Tibial nerve (tissue), 4 donors: ENCODE measurements at regions not wholly inside any gene's neighbourhood (a gene's known extent, or its start where the extent isn't known, plus 50 kb on each side); places are given as distances from the start of the nearest gene placed in this dataset.

Experiments
- DNase-seq, 2 donors: peaks; one replicate each; pipeline ENCODE4 v3.0.0-alpha.2; 2019; ENCODE audit warnings: low spot score in 2 of 2
- H3K27ac ChIP-seq, 4 donors: fragments of 200-600 bp; sonication (generic) in 3 of 4; one replicate each; pipeline ENCODE4 v1.5.1; 2017 to 2019; ENCODE audit warnings: mild to moderate bottlenecking in 1 of 4
- H3K27me3 ChIP-seq, 2 donors: fragments of 200-600 bp; sonication (generic) in 1 of 2; one replicate each; pipeline versions ENCODE4 v1.5.1 to v1.6.0; 2017 to 2019
- H3K36me3 ChIP-seq, 3 donors: fragments of 200-600 bp; sonication (generic); one replicate each; pipeline ENCODE4 v1.5.1; 2018 to 2019
- H3K4me1 ChIP-seq, 4 donors: fragments of 200-600 bp; sonication (generic) in 3 of 4; one replicate each; pipeline ENCODE4 v1.5.1; 2017 to 2019
- H3K4me3 ChIP-seq, 4 donors: fragments of 200-600 bp; sonication (generic) in 3 of 4; one replicate each; pipeline ENCODE4 v1.5.1; 2017 to 2019; ENCODE audit warnings: mild to moderate bottlenecking in 1 of 4, moderate library complexity in 1 of 4
- H3K9me3 ChIP-seq, 4 donors: fragments of 200-600 bp; sonication (generic) in 3 of 4; one replicate each; pipeline ENCODE4 v1.5.1; 2017 to 2019
- EP300 ChIP-seq, 2 donors: sonication (generic); formaldehyde crosslinking; IDR thresholded peaks; one replicate each; pipeline ENCODE4 v1.6.1; 2017; ENCODE audit warnings: antibody characterized with exemption in 2 of 2, mild to moderate bottlenecking in 1 of 2
- POLR2A ChIP-seq, 2 donors: fragments of 450-650 bp; IDR thresholded peaks; one replicate each; pipeline ENCODE4 v1.6.1; 2017; ENCODE audit warnings: antibody characterized with exemption in 2 of 2, mild to moderate bottlenecking in 2 of 2, moderate library complexity in 2 of 2
- WGBS, 2 donors: methylation state at CpG; one replicate each; pipeline ENCODE4 v1.1.5; 2018; 5-methylcytosine and 5-hydroxymethylcytosine counted together
- TF ChIP-seq, protein P1 (sequence below), 5 experiments: fragments of 200-600 bp in 3 of 5; fragments of 450-650 bp in 2 of 5; sonication (generic) in 3 of 5; IDR thresholded peaks; one replicate each; pipeline ENCODE4 v1.5.1; 2016 to 2019; ENCODE audit warnings: antibody characterized with exemption in 5 of 5, mild to moderate bottlenecking in 3 of 5, moderate library complexity in 2 of 5

DNA sequence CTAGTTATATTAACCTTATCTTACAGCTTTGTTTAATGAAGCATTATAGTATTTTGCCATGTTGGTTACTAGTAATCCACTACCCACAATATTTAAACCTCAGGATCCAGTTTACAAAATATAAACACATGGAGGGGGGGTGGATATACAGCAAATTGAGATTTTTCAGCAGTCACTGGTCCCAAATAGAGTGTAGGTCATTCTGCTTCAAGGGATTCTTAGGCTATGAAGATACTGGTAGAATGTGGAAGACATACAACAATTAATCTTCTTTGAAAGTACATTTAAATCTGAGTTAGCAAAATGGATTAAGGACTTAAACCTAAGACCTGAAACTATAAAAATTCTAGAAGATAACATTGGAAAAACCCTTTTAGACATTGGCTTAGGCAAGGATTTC is 569.6 kb downstream of the ZNF674 start:
- Histone ChIP-seq H3K4me3 (no peak overlapping the region), H3K4me1 (no peaks in the 10 kb centered on the region), H3K27ac (no peak overlapping the region), H3K36me3 (no peaks in the 10 kb centered on the region), H3K27me3 (no peaks in the 10 kb centered on the region), H3K9me3 (no peaks in the 10 kb centered on the region)
- TF ChIP-seq, protein P1, sequence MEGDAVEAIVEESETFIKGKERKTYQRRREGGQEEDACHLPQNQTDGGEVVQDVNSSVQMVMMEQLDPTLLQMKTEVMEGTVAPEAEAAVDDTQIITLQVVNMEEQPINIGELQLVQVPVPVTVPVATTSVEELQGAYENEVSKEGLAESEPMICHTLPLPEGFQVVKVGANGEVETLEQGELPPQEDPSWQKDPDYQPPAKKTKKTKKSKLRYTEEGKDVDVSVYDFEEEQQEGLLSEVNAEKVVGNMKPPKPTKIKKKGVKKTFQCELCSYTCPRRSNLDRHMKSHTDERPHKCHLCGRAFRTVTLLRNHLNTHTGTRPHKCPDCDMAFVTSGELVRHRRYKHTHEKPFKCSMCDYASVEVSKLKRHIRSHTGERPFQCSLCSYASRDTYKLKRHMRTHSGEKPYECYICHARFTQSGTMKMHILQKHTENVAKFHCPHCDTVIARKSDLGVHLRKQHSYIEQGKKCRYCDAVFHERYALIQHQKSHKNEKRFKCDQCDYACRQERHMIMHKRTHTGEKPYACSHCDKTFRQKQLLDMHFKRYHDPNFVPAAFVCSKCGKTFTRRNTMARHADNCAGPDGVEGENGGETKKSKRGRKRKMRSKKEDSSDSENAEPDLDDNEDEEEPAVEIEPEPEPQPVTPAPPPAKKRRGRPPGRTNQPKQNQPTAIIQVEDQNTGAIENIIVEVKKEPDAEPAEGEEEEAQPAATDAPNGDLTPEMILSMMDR (IDR thresholded peaks at IDR 0.05), result no peak
- TF ChIP-seq EP300 (IDR thresholded peaks at IDR 0.05) (no peak), POLR2A (IDR thresholded peaks at IDR 0.05) (no peak)
- no peak for DNase-seq

DNA sequence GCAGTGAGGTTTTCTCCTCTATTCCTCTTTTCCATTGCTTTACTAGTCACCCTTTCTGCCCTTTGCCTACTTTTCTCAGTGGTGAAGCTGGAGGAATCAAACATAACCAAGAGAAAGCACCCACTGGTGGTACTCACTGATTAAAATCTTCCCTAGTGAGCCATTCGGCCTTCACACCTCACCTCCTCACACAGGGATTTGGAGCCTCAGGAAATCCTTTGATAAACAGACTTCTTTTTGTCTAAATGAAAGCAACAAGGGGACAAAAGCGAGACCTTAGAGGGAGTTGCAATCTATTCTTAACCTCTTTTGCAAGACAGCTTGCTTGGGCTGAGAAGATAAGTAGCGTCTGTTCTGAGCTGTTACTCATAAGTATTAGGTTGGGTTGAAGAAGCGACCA is 572.6 kb downstream of the ZNF674 start:
- H3K27me3 ChIP-seq, result no peaks in the 10 kb centered on the region
- H3K4me1 ChIP-seq, result no peaks in the 10 kb centered on the region
- H3K9me3 ChIP-seq, result no peaks in the 10 kb centered on the region
- WGBS, 2 donors, result 64 to 89% methylated on average over 4 of the region's 4 CpGs
- DNase-seq, result no peak
- H3K36me3 ChIP-seq, result no peaks in the 10 kb centered on the region
- TF ChIP-seq, protein P1 (IDR thresholded peaks at IDR 0.05), result no peak
- TF ChIP-seq POLR2A (IDR thresholded peaks at IDR 0.05), result no peak
- TF ChIP-seq EP300 (IDR thresholded peaks at IDR 0.05), result no peak
- H3K4me3 ChIP-seq, result no peak overlapping the region
- H3K27ac ChIP-seq, result no peak overlapping the region

DNA sequence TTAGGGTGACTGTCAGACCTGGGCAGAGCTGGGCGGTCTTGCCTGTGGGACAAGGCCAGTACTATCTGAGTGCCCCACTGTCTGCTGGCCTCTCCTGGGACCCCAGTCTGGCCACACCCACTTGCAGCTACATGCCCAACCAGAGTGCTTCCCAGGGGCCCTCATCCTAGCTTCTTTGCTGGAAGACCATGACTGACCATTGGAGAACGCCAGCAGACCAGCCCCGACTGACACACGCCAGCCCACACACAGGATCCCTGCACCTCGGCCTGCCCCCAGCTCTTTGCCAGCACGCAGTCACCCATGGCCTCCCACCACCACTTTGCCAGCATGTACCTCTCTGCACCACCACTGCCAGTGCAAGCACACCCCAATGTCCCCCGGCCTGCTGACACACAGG is 585.7 kb downstream of the ZNF674 start:
- 85 to 100% methylated on average over 3 to 7 of the region's 7 CpGs for WGBS, 2 donors
- DNase-seq, result no peak
- Histone ChIP-seq H3K36me3 (no peaks in the 10 kb centered on the region), H3K27ac (no peak overlapping the region), H3K4me3 (no peak overlapping the region), H3K4me1 (no peaks in the 10 kb centered on the region), H3K9me3 (no peaks in the 10 kb centered on the region), H3K27me3 (no peaks in the 10 kb centered on the region)
- no peak for TF ChIP-seq EP300 (IDR thresholded peaks at IDR 0.05)
- TF ChIP-seq, protein P1 (IDR thresholded peaks at IDR 0.05), result no peak
- no peak for TF ChIP-seq POLR2A (IDR thresholded peaks at IDR 0.05)

DNA sequence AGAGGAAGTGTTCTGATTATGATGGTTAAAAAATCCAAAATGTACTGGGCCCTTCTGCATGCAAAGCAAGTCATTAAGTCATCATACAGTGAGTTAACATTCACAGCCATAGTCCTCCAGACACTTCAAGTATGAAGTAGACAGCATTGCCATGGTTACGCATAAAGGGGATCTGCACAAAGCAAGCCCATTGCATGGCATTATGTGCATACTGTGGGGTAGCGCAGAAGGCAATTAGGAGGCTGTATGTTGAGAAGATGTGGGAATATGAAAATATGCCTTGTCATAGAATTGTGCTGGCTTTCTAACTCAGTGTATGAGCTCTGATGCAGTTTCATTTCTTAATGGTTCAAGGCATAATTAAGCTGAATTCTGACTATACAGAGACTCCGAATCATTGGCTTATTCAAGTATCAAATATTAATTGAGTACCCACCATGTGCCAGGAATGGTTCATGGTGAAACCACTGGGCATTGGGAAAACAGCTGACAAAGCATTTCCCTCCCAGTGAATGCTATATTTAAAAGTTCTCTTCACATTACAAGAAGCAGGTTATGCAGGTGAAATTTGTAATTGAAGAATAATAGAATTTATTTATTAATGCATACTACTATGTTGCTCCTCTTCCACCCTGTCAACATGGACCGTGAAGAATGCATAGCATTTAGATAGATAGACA is 588.9 kb downstream of the ZNF674 start:
- no peak for DNase-seq
- H3K9me3 ChIP-seq, result no peaks in the 10 kb centered on the region
- no peak overlapping the region for H3K27ac ChIP-seq
- no peak for TF ChIP-seq POLR2A (IDR thresholded peaks at IDR 0.05)
- TF ChIP-seq EP300 (IDR thresholded peaks at IDR 0.05), result no peak
- TF ChIP-seq, protein P1 (IDR thresholded peaks at IDR 0.05), result no peak
- H3K4me1 ChIP-seq, result no peaks in the 10 kb centered on the region
- H3K4me3 ChIP-seq, result no peak overlapping the region
- H3K27me3 ChIP-seq, result no peaks in the 10 kb centered on the region
- 80 to 100% methylated on average over 4 of the region's 4 CpGs for WGBS, 2 donors
- H3K36me3 ChIP-seq, result no peaks in the 10 kb centered on the region

DNA sequence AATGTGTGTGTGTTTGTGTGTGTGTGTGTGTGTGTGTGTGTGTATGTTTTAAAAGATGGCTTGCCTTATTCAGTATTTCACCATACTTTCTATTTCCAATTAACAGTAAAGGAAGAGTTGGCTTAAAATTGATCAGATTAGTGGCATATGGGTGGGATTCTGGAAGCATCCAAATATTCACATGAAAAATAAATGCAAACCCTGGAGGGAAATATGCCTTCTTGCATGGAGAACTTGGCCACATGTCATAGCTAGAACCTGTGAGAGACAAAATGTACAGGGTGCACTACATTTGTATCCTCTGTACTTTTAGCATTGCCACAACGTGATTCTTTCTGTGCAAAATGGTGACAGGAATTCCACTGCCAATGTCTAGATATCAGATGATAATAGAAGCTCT is 589.6 kb downstream of the ZNF674 start:
- 47 to 75% methylated on average over 1 of the region's 1 CpG for WGBS, 2 donors
- H3K27ac ChIP-seq, result no peak overlapping the region
- TF ChIP-seq EP300 (IDR thresholded peaks at IDR 0.05), result no peak
- TF ChIP-seq, protein P1 (IDR thresholded peaks at IDR 0.05), result no peak
- TF ChIP-seq POLR2A (IDR thresholded peaks at IDR 0.05), result no peak
- H3K4me1 ChIP-seq, result no peaks in the 10 kb centered on the region
- no peaks in the 10 kb centered on the region for H3K9me3 ChIP-seq
- H3K27me3 ChIP-seq, result no peaks in the 10 kb centered on the region
- H3K36me3 ChIP-seq, result no peaks in the 10 kb centered on the region
- DNase-seq, result no peak
- H3K4me3 ChIP-seq, result no peak overlapping the region
